ENCODE measurements at regions not wholly inside any gene's neighbourhood (a gene's known extent, or its start where the extent isn't known, plus 50 kb on each side); places are given as distances from the start of the nearest gene placed in this dataset.

DNA sequence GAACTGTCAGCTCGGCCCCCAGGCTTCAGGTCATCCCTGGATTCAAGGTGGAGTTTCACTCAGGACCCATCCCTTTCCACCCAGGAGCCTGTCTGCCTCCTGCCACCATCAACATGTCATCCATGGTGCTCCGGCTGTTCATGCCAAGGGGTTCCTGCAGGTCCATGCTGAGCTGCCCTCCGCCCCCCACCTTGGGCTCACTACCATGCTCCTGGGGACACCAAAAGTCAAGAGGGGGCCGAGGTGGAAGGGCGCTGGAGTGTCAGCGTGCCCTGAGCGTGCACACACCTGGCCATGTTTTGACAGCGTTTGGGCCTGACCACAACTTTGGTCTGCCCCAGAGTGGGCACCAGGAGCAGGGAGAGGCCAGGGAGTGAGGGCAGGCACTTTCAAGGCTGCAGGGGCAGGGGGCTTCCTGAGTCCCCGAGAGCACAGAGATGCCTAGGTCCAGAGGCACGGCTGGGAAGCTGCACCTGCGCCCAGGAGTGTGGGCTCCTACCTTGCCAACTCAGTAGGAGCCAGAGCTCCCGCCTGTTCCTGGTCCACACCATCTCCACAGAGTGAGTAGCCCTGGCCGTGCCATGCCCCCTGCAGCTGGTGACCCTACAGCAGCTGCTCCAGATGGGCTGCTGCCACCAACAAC is 639.6 kb upstream of the ZP4 start:
- Histone ChIP-seq H3K4me1 (ENCODE audit: control insufficient read depth, extremely low read depth, insufficient read depth, low read length) (no peaks in the 10 kb centered on the region), H3K79me2 (ENCODE audit: control insufficient read depth, insufficient read depth, low read length) (no peaks in the 10 kb centered on the region), H3K9me3 (replicated peaks; ENCODE audit: control insufficient read depth, insufficient read depth, low read length) (no peaks in the 10 kb centered on the region), H3K9me1 (replicated peaks; ENCODE audit: control insufficient read depth, extremely low read depth, insufficient read depth, low read length) (no peaks in the 10 kb centered on the region), H2AFZ (ENCODE audit: low read depth, low read length) (no peak overlapping the region), H3K36me3 (ENCODE audit: control insufficient read depth in 2 of 2, extremely low read depth in 1 of 2, insufficient read depth in 2 of 2, low read length in 2 of 2) (no peaks in the 10 kb centered on the region), H3K27ac (ENCODE audit: insufficient read depth, low read depth, low read length) (no peak overlapping the region), H4K20me1 (replicated peaks; ENCODE audit: control insufficient read depth, extremely low read depth, insufficient read depth, low read length) (no peaks in the 10 kb centered on the region), H3K27me3 (ENCODE audit: control insufficient read depth in 2 of 2, insufficient read depth in 2 of 2, low read length in 2 of 2) (no peaks in the 10 kb centered on the region), H3K9ac (replicated peaks; ENCODE audit: extremely low read depth, insufficient read depth, low read length) (no peak overlapping the region), H3K4me3 (replicated peaks in 1 of 3; ENCODE audit: insufficient read depth in 1 of 3, low read depth in 1 of 3, low read length in 3 of 3) (no peak overlapping the region), H3K4me2 (ENCODE audit: insufficient read depth, low read length) (no peak overlapping the region)
- no peak for DNase-seq (ENCODE audit: low read depth, low spot score)
- CTCF ChIA-PET = no interaction called here
- no TSS peak for BruUV-seq (replicated peaks)
- TF ChIP-seq FOS (IDR thresholded peaks at IDR 0.05; ENCODE audit: borderline replicate concordance, insufficient read depth, low read length) = no peak
- no peak for TF ChIP-seq POLR2AphosphoS5 (IDR thresholded peaks at IDR 0.05; ENCODE audit: insufficient read depth, low read depth, low read length)
- TF ChIP-seq POLR2A (IDR thresholded peaks at IDR 0.05; ENCODE audit: low read depth, low read length) = no peak
- TF ChIP-seq, protein P1, sequence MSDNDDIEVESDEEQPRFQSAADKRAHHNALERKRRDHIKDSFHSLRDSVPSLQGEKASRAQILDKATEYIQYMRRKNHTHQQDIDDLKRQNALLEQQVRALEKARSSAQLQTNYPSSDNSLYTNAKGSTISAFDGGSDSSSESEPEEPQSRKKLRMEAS (IDR thresholded peaks at IDR 0.05; ENCODE audit: insufficient read depth, insufficient read length) = no peak
- TF ChIP-seq GATA2 (IDR thresholded peaks at IDR 0.05; ENCODE audit: insufficient read depth, insufficient read length, low read depth, low read length) = no peak
- POLR2A ChIA-PET = no interaction called here
- dilution Hi-C loops (cut with MboI; ENCODE audit: extremely low pct_ligation_motif_present, low sequenced_read_pairs) (no loop called here), intact Hi-C loops (cut with micrococcal nuclease) (no loop called here)
- no peak for FAIRE-seq

DNA sequence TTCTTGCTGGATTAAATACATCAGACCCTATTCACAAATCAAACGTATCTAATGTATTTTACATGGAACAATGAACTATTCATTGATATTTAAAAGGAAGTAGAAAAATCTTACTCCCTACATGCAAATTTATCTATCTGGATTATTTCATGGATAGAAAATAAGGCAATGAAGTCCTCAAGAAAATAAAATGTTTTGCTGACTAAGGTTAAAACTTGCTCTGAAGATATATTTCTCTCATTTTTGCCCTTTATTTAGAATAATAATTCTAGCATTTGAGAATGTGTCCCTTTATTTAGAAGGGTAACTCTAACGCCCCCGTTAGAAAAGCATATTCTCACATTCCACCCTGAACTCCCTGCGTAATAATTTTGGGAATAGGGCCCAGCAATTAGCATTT is 627.0 kb upstream of the ZP4 start:
- Histone ChIP-seq H3K27ac (ENCODE audit: insufficient read depth, low read depth, low read length) (no peak overlapping the region), H3K79me2 (ENCODE audit: control insufficient read depth, insufficient read depth, low read length) (no peaks in the 10 kb centered on the region), H2AFZ (ENCODE audit: low read depth, low read length) (no peak overlapping the region), H4K20me1 (replicated peaks; ENCODE audit: control insufficient read depth, extremely low read depth, insufficient read depth, low read length) (no peaks in the 10 kb centered on the region), H3K36me3 (ENCODE audit: control insufficient read depth in 2 of 2, extremely low read depth in 1 of 2, insufficient read depth in 2 of 2, low read length in 2 of 2) (no peaks in the 10 kb centered on the region), H3K4me2 (ENCODE audit: insufficient read depth, low read length) (no peak overlapping the region), H3K4me1 (ENCODE audit: control insufficient read depth, extremely low read depth, insufficient read depth, low read length) (no peaks in the 10 kb centered on the region), H3K9me1 (replicated peaks; ENCODE audit: control insufficient read depth, extremely low read depth, insufficient read depth, low read length) (no peaks in the 10 kb centered on the region), H3K9me3 (replicated peaks; ENCODE audit: control insufficient read depth, insufficient read depth, low read length) (peaks cover 2% of the 10 kb centered on the region), H3K27me3 (ENCODE audit: control insufficient read depth in 2 of 2, insufficient read depth in 2 of 2, low read length in 2 of 2) (no peaks in the 10 kb centered on the region), H3K4me3 (replicated peaks in 1 of 3; ENCODE audit: insufficient read depth in 1 of 3, low read depth in 1 of 3, low read length in 3 of 3) (no peak overlapping the region), H3K9ac (replicated peaks; ENCODE audit: extremely low read depth, insufficient read depth, low read length) (no peak overlapping the region)
- no peak for TF ChIP-seq GATA2 (IDR thresholded peaks at IDR 0.05; ENCODE audit: insufficient read depth, insufficient read length, low read depth, low read length)
- no peak for TF ChIP-seq POLR2A (IDR thresholded peaks at IDR 0.05; ENCODE audit: low read depth, low read length)
- FAIRE-seq (no peak), DNase-seq (ENCODE audit: low read depth, low spot score) (no peak)
- POLR2A ChIA-PET = no interaction called here
- CTCF ChIA-PET = no interaction called here
- intact Hi-C loops (cut with micrococcal nuclease) (no loop called here), dilution Hi-C loops (cut with MboI; ENCODE audit: extremely low pct_ligation_motif_present, low sequenced_read_pairs) (no loop called here)
- BruUV-seq (replicated peaks) = no TSS peak

Data from endothelial cell of umbilical vein (primary cell).